ENCODE measurements at regions not wholly inside any gene's neighbourhood (a gene's known extent, or its start where the extent isn't known, plus 50 kb on each side); places are given as distances from the start of the nearest gene placed in this dataset.

- Histone ChIP-seq H3K4me1 (peaks cover 3 to 12% (median 10%) of the 10 kb centered on the region in 4 donors), H3K27me3 (no peaks in the 10 kb centered on the region), H3K36me3 (no peaks in the 10 kb centered on the region), H3K4me3 (no peak overlapping the region), H3K9me3 (no peaks in the 10 kb centered on the region), H3K27ac (replicated peaks in 1 of 4) (no peak overlapping the region)
- WGBS = 60% methylated on average over 3 of the region's 3 CpGs
- intact Hi-C loops (cut with DNase I) = no loop called here
- DNase-seq (ENCODE audit: extremely low spot score) = no peak
- no peak for TF ChIP-seq EP300 (IDR thresholded peaks at IDR 0.05)
Measured at GRCh38 chr2:183495589-183496267, 371.5 kb downstream of the NUP35 start.

GRCh38 chr2:183497861-183498260 lies 373.6 kb downstream of the NUP35 start:
- TF ChIP-seq, protein P1, sequence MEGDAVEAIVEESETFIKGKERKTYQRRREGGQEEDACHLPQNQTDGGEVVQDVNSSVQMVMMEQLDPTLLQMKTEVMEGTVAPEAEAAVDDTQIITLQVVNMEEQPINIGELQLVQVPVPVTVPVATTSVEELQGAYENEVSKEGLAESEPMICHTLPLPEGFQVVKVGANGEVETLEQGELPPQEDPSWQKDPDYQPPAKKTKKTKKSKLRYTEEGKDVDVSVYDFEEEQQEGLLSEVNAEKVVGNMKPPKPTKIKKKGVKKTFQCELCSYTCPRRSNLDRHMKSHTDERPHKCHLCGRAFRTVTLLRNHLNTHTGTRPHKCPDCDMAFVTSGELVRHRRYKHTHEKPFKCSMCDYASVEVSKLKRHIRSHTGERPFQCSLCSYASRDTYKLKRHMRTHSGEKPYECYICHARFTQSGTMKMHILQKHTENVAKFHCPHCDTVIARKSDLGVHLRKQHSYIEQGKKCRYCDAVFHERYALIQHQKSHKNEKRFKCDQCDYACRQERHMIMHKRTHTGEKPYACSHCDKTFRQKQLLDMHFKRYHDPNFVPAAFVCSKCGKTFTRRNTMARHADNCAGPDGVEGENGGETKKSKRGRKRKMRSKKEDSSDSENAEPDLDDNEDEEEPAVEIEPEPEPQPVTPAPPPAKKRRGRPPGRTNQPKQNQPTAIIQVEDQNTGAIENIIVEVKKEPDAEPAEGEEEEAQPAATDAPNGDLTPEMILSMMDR (IDR thresholded peaks at IDR 0.05) = no peak
- TF ChIP-seq POLR2A (IDR thresholded peaks at IDR 0.05; ENCODE audit: low read depth) = no peak
- TF ChIP-seq EP300 (IDR thresholded peaks at IDR 0.05) = no peak
- no peak for TF ChIP-seq POLR2AphosphoS5 (IDR thresholded peaks at IDR 0.05)
- intact Hi-C loops (cut with DNase I) = no loop called here
- no peak for DNase-seq (ENCODE audit: extremely low spot score)
- Histone ChIP-seq H3K4me1 (no peaks in the 10 kb centered on the region), H3K36me3 (no peaks in the 10 kb centered on the region), H3K27me3 (no peaks in the 10 kb centered on the region), H3K9me3 (no peaks in the 10 kb centered on the region), H3K4me3 (no peak overlapping the region), H3K27ac (replicated peaks in 1 of 4) (no peak overlapping the region)
- WGBS = 85% methylated on average over 1 of the region's 1 CpG

GRCh38 chr2:183505911-183506310 lies 381.7 kb downstream of the NUP35 start:
- Histone ChIP-seq H3K36me3 (no peaks in the 10 kb centered on the region), H3K4me3 (no peak overlapping the region), H3K4me1 (no peaks in the 10 kb centered on the region), H3K27me3 (no peaks in the 10 kb centered on the region), H3K27ac (replicated peaks in 1 of 4) (no peak overlapping the region), H3K9me3 (peaks cover 0 to 10% (median 0%) of the 10 kb centered on the region in 4 donors)
- WGBS = 89% methylated on average over 1 of the region's 1 CpG
- TF ChIP-seq POLR2AphosphoS5 (IDR thresholded peaks at IDR 0.05) = no peak
- intact Hi-C loops (cut with DNase I) = no loop called here
- DNase-seq (ENCODE audit: extremely low spot score) = no peak

GRCh38 chr2:183511154-183511553 lies 386.9 kb downstream of the NUP35 start:
- peaks cover 0 to 10% (median 0%) of the 10 kb centered on the region in 4 donors for H3K9me3 ChIP-seq
- no peaks in the 10 kb centered on the region for H3K4me1 ChIP-seq
- WGBS = 90% methylated on average over 3 of the region's 3 CpGs
- DNase-seq (ENCODE audit: extremely low spot score) = no peak
- no peak overlapping the region for H3K27ac ChIP-seq (replicated peaks in 1 of 4)
- H3K27me3 ChIP-seq = no peaks in the 10 kb centered on the region
- intact Hi-C loops (cut with DNase I) = no loop called here
- H3K36me3 ChIP-seq = no peaks in the 10 kb centered on the region
- TF ChIP-seq, protein P1 (IDR thresholded peaks at IDR 0.05) = no peak
- TF ChIP-seq POLR2AphosphoS5 (IDR thresholded peaks at IDR 0.05) (no peak), EP300 (IDR thresholded peaks at IDR 0.05) (no peak), POLR2A (IDR thresholded peaks at IDR 0.05; ENCODE audit: low read depth) (no peak)
- H3K4me3 ChIP-seq = no peak overlapping the region

- DNase-seq (ENCODE audit: extremely low spot score) = no peak
- peaks cover 0 to 11% (median 2%) of the 10 kb centered on the region in 4 donors for H3K4me1 ChIP-seq
- intact Hi-C loops (cut with DNase I) = no loop called here
- no peaks in the 10 kb centered on the region for H3K9me3 ChIP-seq
- no peaks in the 10 kb centered on the region for H3K27me3 ChIP-seq
- TF ChIP-seq POLR2A (IDR thresholded peaks at IDR 0.05; ENCODE audit: low read depth) (no peak), EP300 (IDR thresholded peaks at IDR 0.05) (no peak), POLR2AphosphoS5 (IDR thresholded peaks at IDR 0.05) (no peak)
- TF ChIP-seq, protein P1 (IDR thresholded peaks at IDR 0.05) = no peak
- H3K4me3 ChIP-seq = no peak overlapping the region
- no peaks in the 10 kb centered on the region for H3K36me3 ChIP-seq
- WGBS = 94% methylated on average over 1 of the region's 1 CpG
- no peak overlapping the region for H3K27ac ChIP-seq (replicated peaks in 1 of 4)
Measured at GRCh38 chr2:183519371-183520056, 395.3 kb downstream of the NUP35 start.

All from esophagus muscularis mucosa (tissue), 4 donors.